Thymus (tissue), 11 donors: ENCODE measurements at regions not wholly inside any gene's neighbourhood (a gene's known extent, or its start where the extent isn't known, plus 50 kb on each side); places are given as distances from the start of the nearest gene placed in this dataset.

Experiments
- DNase-seq, 9 donors: peaks; one replicate each; pipeline ENCODE4 v3.0.0-alpha.2; 2013; ENCODE audit warnings: low spot score in 9 of 9, low read depth in 6 of 9, missing footprints in 1 of 9
- H3K27ac ChIP-seq, 2 donors: one replicate each; pipeline ENCODE4 v1.5.1; 2013; ENCODE audit warnings: control low read depth in 1 of 2, low read depth in 1 of 2, low read length in 1 of 2, mild to moderate bottlenecking in 1 of 2, moderate library complexity in 1 of 2
- H3K27me3 ChIP-seq, 2 donors: one replicate each; pipeline ENCODE4 v1.5.1; 2013; ENCODE audit warnings: low read length in 1 of 2; ENCODE audit not compliant: control insufficient read depth in 2 of 2, insufficient read depth in 1 of 2
- H3K36me3 ChIP-seq, 2 donors: one replicate each; pipeline ENCODE4 v1.5.1; 2013; ENCODE audit warnings: low read length in 1 of 2, mild to moderate bottlenecking in 1 of 2, moderate library complexity in 1 of 2; ENCODE audit not compliant: control insufficient read depth in 2 of 2, insufficient read depth in 2 of 2
- H3K4me1 ChIP-seq, 2 donors: one replicate each; pipeline ENCODE4 v1.5.1; 2013; ENCODE audit warnings: low read length in 2 of 2; ENCODE audit not compliant: control insufficient read depth in 2 of 2, insufficient read depth in 2 of 2
- H3K4me3 ChIP-seq, 2 donors: one replicate each; pipeline ENCODE4 v1.5.1; 2013; ENCODE audit warnings: low read length in 2 of 2, control low read depth in 1 of 2, mild to moderate bottlenecking in 1 of 2
- H3K9me3 ChIP-seq, 2 donors: one replicate each; pipeline ENCODE4 v1.5.1; 2013; ENCODE audit warnings: low read length in 1 of 2, mild to moderate bottlenecking in 1 of 2; ENCODE audit not compliant: control insufficient read depth in 2 of 2, insufficient read depth in 1 of 2
- WGBS: extraction: QIAGEN DNeasy Blood & Tissue Kit; methylation state at CpG from one replicate; pipeline ENCODE4 v1.1.7; 2013; 5-methylcytosine and 5-hydroxymethylcytosine counted together
- donor health status: healthy.

DNA sequence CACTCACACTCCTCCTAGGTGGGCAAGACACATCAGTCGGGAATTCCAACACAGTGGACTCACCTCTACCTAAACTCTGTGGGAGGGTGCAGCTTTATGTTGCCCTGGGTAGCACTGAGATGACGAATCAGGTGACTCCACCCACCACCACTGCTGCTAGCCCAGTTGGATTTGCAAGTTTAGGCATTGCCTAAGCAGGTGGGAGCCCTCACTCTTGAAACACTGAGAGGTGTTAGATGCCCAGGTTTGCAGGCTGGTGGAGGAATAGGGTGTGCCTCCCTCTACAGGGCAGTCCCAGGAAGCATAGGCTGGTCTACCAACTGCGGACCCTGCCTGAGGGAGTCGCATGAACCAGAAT is 708.9 kb downstream of the POM121L12 start:
- Histone ChIP-seq H3K27me3 (no peaks in the 10 kb centered on the region), H3K4me1 (no peaks in the 10 kb centered on the region), H3K9me3 (peaks cover 2 to 12% of the 10 kb centered on the region in 2 donors), H3K36me3 (no peaks in the 10 kb centered on the region), H3K4me3 (no peak overlapping the region), H3K27ac (no peak overlapping the region)
- no peak for DNase-seq
- WGBS, result 84% methylated on average over 4 of the region's 4 CpGs

DNA sequence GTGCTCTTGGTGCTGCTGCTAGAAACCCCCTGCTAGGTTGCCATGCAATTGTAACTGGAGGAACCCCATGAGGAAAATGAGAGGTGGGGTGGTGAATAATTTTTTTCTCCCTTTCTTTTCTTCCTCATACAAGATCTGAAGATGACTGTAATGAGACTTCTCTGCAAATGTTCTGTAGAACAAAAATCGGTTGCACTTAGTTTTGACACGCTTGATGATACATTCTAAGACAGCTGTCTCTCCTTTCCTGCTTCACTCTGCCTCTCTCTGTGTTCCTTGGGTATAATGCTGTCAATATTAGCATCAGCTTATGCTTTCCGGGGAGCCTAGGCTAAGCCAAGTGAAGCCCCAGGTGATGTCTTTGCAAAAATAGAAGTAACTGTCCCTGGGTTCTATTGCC is 721.5 kb downstream of the POM121L12 start:
- Histone ChIP-seq H3K4me3 (no peak overlapping the region), H3K4me1 (no peaks in the 10 kb centered on the region), H3K27ac (no peak overlapping the region), H3K9me3 (peaks cover 0 to 6% of the 10 kb centered on the region in 2 donors), H3K36me3 (no peaks in the 10 kb centered on the region), H3K27me3 (no peaks in the 10 kb centered on the region)
- 90% methylated on average over 3 of the region's 3 CpGs for WGBS
- no peak for DNase-seq

DNA sequence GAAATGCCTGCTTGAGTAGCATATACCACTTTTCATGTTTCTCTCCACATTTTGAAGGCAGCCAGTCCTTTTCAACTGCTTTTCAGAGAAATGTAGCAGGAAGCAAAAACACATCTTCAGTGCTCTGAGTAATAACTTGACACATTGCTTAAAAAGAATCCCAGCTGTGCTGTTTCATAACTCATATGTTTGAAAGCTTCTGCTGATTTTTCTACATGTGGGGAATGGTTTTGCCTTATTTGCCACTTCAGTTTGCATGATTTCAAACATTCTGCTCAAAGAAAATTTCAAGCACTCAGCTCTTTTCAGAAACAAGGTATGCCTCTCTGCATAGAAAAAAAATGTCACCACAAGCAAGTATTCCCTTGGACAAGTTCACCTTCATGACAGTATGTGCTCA is 732.8 kb downstream of the POM121L12 start:
- Histone ChIP-seq H3K27ac (no peak overlapping the region), H3K27me3 (no peaks in the 10 kb centered on the region), H3K4me3 (no peak overlapping the region), H3K36me3 (no peaks in the 10 kb centered on the region), H3K4me1 (no peaks in the 10 kb centered on the region), H3K9me3 (peaks cover 0 to 13% of the 10 kb centered on the region in 2 donors)
- no peak for DNase-seq

DNA sequence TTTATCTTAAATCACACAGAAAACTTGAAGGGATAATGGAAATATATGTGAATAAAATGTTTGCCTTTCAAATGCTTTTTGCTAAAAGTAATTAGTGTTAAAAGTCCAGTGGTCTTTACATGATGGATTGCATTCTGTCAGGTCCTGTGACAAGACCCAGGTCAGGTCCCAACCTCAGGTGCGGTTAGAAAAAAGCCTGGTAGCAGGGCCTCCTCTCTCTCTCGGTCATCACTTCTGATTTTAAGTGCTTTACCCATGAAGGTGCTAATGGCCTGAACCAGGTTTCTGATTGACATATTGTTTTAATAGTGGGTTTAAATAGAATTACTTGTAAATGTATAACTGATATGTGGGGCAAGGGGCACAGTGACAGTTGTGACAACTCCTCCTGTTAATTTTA is 736.3 kb downstream of the POM121L12 start:
- 89% methylated on average over 2 of the region's 2 CpGs for WGBS
- Histone ChIP-seq H3K4me3 (no peak overlapping the region), H3K27ac (no peak overlapping the region), H3K4me1 (no peaks in the 10 kb centered on the region), H3K36me3 (no peaks in the 10 kb centered on the region), H3K9me3 (peaks cover 0 to 7% of the 10 kb centered on the region in 2 donors), H3K27me3 (no peaks in the 10 kb centered on the region)
- no peak for DNase-seq

DNA sequence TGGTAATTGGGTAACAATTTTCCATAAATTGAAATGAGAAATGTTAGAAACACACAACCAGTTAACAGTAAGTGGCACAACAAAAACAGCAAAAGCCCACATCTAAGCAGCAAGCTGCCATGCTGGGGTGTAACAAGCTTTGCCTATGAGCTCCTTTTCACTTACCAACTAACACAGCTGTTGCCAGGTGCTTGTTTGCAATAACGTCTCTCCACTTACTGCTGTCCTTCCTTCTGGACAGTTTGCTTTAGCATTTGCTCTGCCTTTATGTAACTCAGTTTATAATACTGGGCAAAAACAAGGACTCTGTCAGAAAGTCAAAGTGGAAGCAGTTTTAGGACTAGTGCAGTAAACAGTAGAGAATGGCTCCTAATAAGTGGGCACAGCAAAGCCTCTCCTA is 740.9 kb downstream of the POM121L12 start:
- H3K27me3 ChIP-seq, result no peaks in the 10 kb centered on the region
- 85% methylated on average over 1 of the region's 1 CpG for WGBS
- no peaks in the 10 kb centered on the region for H3K36me3 ChIP-seq
- no peak overlapping the region for H3K4me3 ChIP-seq
- DNase-seq, result no peak
- no peaks in the 10 kb centered on the region for H3K9me3 ChIP-seq
- H3K4me1 ChIP-seq, result no peaks in the 10 kb centered on the region
- H3K27ac ChIP-seq, result no peak overlapping the region

- Histone ChIP-seq H3K4me3 (no peak overlapping the region), H3K27me3 (no peaks in the 10 kb centered on the region), H3K27ac (no peak overlapping the region), H3K9me3 (peaks cover 0 to 11% of the 10 kb centered on the region in 2 donors), H3K36me3 (no peaks in the 10 kb centered on the region), H3K4me1 (no peaks in the 10 kb centered on the region)
- WGBS, result 98% methylated on average over 2 of the region's 2 CpGs
- DNase-seq, result no peak
These were observed 752.4 kb upstream of the VSTM2A start for GRCh38 chr7:53789741-53790140.

DNA sequence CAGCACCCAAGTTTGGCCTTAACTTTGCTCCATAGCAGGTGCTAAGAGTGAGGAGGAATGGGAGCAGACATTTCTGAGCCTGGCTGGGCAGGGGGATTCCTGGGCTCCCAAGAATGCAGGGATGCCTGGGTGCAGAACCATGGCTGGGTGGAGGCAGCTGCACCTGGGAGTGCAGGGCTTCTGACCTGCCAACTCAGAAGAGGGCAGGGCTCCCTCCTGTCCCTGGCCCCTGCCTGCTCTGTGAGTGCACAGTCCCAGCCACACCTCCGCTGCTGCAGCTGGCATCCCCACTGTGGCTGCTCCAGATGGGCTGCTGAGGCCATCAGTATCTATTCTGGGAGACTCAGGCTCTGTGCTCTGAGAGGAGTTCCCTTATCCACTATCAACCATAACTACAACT is 747.4 kb upstream of the VSTM2A start:
- Histone ChIP-seq H3K9me3 (peaks cover 1 to 13% of the 10 kb centered on the region in 2 donors), H3K27ac (no peak overlapping the region), H3K4me3 (no peak overlapping the region), H3K4me1 (no peaks in the 10 kb centered on the region), H3K27me3 (no peaks in the 10 kb centered on the region), H3K36me3 (no peaks in the 10 kb centered on the region)
- 93% methylated on average over 1 of the region's 1 CpG for WGBS
- no peak for DNase-seq

DNA sequence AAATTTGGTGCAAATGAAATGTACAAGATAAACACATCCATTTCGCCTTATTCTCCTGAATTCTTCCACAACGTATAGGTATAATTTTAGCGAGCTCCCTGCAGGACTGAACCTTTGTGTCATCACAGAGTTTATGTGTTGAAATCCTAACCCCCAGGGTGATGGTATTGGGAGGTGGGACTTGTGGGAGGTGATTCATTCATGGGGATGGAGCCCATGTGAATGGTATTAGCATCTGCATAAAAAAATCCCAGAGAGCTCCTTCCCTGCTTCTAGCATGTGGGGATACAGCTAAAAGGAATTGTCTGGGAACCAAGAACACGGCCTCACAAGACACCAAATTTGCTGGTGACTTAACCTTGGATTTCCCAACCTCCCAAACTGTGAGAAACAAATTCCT is 741.4 kb upstream of the VSTM2A start:
- H3K27me3 ChIP-seq, result no peaks in the 10 kb centered on the region
- no peak for DNase-seq
- H3K9me3 ChIP-seq, result no peaks in the 10 kb centered on the region
- H3K4me1 ChIP-seq, result no peaks in the 10 kb centered on the region
- H3K27ac ChIP-seq, result no peak overlapping the region
- no peak overlapping the region for H3K4me3 ChIP-seq
- no peaks in the 10 kb centered on the region for H3K36me3 ChIP-seq
- WGBS, result 90% methylated on average over 4 of the region's 4 CpGs

DNA sequence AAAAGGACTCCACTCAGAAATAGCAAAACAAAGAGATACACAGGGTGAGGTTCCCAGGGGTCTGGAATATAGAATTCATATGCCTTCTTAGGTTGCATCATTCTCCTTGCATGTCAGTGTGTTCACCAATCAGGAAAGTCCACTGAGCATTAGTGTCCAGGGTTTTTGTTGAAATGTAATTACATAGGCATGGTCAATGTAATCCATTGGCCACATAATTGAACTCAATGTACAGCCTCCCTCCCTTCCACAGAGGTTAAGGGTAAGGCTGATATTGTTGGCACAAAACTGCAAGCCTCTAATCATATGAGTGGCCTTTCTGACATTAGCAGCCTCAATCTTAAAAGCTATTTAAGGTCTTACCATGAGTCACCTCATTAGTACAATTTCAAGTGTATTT is 736.1 kb upstream of the VSTM2A start:
- no peak overlapping the region for H3K4me3 ChIP-seq
- H3K36me3 ChIP-seq, result no peaks in the 10 kb centered on the region
- no peak for DNase-seq
- no peaks in the 10 kb centered on the region for H3K4me1 ChIP-seq
- no peaks in the 10 kb centered on the region for H3K27me3 ChIP-seq
- no peaks in the 10 kb centered on the region for H3K9me3 ChIP-seq
- no peak overlapping the region for H3K27ac ChIP-seq

DNA sequence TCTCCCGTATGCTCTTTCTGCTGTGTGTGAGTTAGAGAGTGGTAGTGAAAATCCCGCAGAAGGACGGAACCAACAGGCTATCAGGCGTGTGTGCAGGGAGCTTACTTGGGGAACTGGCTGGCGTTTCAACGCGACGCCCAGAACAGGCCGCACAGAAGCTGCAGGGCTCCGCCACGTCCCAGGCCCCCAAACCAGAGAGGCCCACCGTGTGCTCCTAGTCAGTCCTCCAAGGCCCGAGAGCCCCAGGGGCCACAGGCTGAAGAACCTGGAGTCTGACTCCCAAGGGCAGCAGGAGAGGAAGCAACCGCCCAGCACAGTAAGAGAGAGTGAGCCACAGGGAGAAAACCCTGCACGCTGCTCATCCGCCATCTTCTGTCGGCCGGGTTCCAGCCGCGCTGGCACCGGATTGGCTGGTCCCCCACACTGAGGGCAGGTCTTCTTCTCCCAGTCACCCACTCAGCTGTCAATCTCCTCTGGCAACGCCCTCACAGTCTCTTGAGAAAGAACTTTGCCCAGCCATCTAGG is 730.6 kb upstream of the VSTM2A start:
- Histone ChIP-seq H3K9me3 (peaks cover 3 to 12% of the 10 kb centered on the region in 2 donors), H3K36me3 (no peaks in the 10 kb centered on the region), H3K4me3 (no peak overlapping the region), H3K27me3 (no peaks in the 10 kb centered on the region), H3K4me1 (no peaks in the 10 kb centered on the region), H3K27ac (no peak overlapping the region)
- 90% methylated on average over 22 of the region's 22 CpGs for WGBS
- peak in 1 of 9 donors; percentile 2 for DNase-seq
